ENCODE measurements at regions not wholly inside any gene's neighbourhood (a gene's known extent, or its start where the extent isn't known, plus 50 kb on each side); places are given as distances from the start of the nearest gene placed in this dataset.

DNA sequence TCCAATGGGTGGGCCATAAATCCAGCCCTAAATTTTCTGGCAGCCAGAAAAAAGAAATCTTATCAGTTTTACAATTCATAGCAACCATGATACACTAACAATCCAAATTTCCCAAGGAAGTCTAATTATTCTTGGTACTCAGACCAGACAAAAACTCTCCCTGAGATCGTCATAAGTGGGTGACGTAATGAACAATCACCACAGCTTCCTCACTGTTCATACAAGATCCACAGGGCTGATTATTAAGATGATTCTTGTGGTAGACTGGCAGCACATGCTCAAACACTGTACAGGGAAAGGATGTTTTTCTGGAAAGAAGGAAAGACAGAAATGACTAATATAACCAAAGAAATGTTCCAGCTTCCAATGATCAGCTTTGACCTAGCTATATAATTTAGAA, 178.3 kb upstream of the CRIM1 start (continued):
- TF ChIP-seq, protein P1, sequence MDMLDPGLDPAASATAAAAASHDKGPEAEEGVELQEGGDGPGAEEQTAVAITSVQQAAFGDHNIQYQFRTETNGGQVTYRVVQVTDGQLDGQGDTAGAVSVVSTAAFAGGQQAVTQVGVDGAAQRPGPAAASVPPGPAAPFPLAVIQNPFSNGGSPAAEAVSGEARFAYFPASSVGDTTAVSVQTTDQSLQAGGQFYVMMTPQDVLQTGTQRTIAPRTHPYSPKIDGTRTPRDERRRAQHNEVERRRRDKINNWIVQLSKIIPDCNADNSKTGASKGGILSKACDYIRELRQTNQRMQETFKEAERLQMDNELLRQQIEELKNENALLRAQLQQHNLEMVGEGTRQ (IDR thresholded peaks at IDR 0.05; ENCODE audit: low read length) = no peak
- TF ChIP-seq ZNF274 (IDR thresholded peaks at IDR 0.05; ENCODE audit: borderline replicate concordance, extremely low read depth, low read length) = no peak

Data from H1 (cell line).